Peyer's patch (tissue), 4 donors: ENCODE measurements at regions not wholly inside any gene's neighbourhood (a gene's known extent, or its start where the extent isn't known, plus 50 kb on each side); places are given as distances from the start of the nearest gene placed in this dataset.

ENCODE experiments used
- POLR2A ChIP-seq, 2 donors: fragments of 450-650 bp; IDR thresholded peaks; one replicate each; pipeline ENCODE4 v1.5.1; 2017; ENCODE audit warnings: antibody characterized with exemption in 2 of 2, mild to moderate bottlenecking in 2 of 2, moderate library complexity in 2 of 2
- TF ChIP-seq, protein P1 (sequence below), 6 experiments: fragments of 450-650 bp in 4 of 6; fragments of 200-600 bp in 2 of 6; sonication (generic) in 1 of 6; IDR thresholded peaks; one replicate each; pipeline ENCODE4 v1.5.1; 2017 to 2019; ENCODE audit warnings: antibody characterized with exemption in 6 of 6, mild to moderate bottlenecking in 3 of 6, moderate library complexity in 1 of 6

DNA sequence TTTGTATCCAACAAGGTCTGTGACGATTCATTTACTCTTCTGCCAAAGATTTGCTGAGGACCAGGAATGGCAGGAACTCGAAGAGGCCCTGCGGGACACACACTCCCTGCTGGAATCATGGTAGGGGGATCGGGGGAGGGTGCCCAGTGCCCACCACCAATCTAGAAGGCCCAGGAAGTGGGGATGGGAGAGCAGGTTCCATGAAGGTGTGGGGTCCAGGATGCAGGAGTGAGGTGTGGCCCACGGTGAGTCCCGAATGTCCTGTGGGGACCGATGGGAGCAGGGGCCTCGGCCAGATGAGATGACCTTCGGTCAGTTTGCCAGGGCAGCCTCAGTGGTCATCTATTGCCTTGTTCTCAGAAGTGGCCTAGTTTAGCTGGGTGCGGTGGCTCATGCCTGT, 492.7 kb downstream of the BRD1 start:
- TF ChIP-seq, protein P1, sequence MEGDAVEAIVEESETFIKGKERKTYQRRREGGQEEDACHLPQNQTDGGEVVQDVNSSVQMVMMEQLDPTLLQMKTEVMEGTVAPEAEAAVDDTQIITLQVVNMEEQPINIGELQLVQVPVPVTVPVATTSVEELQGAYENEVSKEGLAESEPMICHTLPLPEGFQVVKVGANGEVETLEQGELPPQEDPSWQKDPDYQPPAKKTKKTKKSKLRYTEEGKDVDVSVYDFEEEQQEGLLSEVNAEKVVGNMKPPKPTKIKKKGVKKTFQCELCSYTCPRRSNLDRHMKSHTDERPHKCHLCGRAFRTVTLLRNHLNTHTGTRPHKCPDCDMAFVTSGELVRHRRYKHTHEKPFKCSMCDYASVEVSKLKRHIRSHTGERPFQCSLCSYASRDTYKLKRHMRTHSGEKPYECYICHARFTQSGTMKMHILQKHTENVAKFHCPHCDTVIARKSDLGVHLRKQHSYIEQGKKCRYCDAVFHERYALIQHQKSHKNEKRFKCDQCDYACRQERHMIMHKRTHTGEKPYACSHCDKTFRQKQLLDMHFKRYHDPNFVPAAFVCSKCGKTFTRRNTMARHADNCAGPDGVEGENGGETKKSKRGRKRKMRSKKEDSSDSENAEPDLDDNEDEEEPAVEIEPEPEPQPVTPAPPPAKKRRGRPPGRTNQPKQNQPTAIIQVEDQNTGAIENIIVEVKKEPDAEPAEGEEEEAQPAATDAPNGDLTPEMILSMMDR (IDR thresholded peaks at IDR 0.05): no peak
- TF ChIP-seq POLR2A (IDR thresholded peaks at IDR 0.05): no peak
